Stimulated activated CD4-positive, alpha-beta T cell treated with anti-CD3 and anti-CD28 coated beads, Interleukin-15, amount 100 ng/mL, for 24 hours (primary cell): ENCODE measurements at regions not wholly inside any gene's neighbourhood (a gene's known extent, or its start where the extent isn't known, plus 50 kb on each side); places are given as distances from the start of the nearest gene placed in this dataset.

Experiments used
- DNase-seq: peaks from one replicate; pipeline ENCODE4 v3.0.0-alpha.2; 2020

GRCh38 chr17:79520167-79521165, 90.4 kb downstream of the RBFOX3 start:
- DNase-seq: no peak

DNA sequence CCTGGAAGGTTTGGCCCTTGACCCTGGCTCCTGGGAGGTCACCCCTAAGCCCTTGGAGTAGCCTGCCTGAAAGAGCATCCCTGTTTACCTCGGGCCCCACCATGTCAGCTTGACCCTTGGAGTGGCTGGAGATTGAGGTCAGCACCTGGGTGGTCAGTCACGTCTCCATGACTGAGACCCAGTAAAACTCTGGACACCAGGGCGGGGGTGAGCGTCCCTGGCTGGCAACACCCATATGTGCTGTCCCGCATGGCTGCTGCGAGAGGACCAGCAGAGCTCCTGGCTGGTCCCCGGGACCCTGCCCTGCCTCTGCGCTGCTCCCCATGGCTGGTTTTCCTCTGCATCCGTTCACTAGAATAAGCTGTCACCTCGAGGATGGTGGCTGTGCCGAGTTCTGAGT, 91.2 kb downstream of the RBFOX3 start:
- no peak for DNase-seq

DNA sequence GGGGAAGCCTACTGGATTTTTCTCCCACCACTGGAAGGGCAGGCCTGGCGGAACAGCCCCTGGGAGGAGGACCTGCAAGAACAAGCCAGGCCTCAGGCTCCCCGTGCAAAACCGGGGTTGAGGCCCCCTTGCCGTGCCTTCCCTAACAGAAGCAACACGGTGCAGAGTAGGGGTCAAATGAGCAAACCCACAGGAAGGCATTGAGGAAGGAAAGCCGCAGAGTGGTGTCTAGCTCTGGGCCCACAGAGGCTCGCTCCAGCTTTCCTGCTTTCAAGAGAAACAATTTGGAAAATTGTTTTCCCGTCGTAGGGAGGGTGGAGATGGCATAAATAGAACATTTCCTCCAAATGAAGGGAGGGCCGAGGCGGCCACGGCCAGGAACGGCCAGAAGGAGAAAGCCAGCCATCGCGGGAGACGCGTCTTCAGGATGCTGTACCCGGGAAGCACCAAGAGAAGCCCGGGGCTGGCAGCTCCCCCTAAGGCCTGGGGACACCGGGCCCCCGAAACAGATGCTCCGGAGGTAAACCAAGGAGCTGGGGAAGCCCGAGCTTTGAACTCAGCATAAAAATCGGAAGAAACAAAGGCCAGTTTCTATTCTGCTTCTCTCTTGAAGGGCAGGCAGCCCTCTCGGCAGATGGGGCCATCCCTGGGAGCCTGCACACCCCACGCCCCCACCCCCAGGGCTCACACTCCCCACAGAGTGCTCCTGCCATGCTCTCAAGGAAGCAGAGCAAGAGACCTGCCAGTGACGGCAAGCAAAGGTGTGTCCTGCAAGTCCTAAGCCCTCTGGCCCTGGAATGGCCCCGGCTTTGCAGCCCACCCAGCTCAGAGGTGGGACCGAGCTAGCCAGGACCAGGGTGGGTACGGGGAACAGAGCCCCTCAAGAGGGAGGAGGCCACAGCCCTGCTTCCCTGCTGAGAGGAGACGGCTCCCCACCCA, 92.0 kb downstream of the RBFOX3 start:
- DNase-seq: no peak

DNA sequence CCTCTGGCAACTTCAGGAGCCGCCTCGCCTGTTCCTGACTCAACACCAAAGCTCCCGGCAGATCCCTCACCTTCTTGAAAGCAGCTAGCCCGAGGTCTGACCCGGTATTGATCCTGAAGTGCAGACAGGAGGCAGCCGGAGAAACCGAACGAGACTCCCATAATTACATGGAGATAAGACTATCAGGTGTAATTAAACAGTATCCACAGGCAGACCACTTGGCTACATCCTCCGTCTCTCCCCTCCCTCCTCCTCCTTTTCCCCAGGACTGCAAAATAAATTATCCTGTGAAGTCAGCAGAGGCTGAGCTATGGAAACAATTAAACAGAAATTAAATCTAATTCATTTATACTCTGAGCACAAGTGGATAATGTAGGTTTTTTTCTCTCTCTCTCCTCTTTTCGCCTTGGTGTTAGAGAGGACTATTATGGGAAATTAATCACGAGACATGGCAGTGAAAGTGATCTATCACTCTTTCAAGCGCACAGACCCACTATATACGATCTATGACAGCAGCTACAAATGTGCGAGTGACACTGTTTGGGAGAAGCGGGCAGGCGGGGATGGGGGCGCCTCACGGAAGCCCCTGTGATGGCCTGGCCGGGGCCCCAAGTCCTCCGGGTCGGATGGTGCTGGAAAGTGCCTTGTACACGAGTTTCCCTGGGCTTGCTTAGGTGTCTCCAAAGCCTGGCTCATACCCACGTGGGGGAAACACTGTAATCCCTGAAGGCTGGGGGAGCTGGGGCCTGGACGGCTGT, 92.8 kb downstream of the RBFOX3 start:
- DNase-seq: no peak

- DNase-seq: no peak
Observed at GRCh38 chr17:79515646-79516571, 94.9 kb downstream of the RBFOX3 start.

- DNase-seq: no peak
Observed at GRCh38 chr17:79515110-79515509, 95.7 kb downstream of the RBFOX3 start.

- DNase-seq: no peak
Observed at GRCh38 chr17:79513820-79514535, 96.9 kb downstream of the RBFOX3 start.

DNA sequence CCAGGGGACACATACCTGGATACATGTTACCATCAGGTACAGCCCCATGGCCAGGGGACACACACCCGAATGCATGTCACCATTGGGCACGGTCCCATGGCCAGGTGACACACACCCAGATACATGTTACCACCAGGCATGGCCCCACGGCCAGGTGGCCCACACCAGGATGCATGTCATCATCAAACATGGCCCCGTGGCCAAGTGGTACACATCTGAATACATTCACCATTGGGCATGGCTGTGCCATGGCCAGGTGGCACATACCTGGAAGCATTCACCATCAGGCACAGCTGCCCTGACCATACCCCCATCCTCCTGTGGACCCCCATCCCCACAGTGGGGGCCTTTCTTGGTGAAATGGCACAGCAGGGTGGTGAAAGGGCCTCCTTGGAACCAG, 97.6 kb downstream of the RBFOX3 start:
- DNase-seq: no peak

GRCh38 chr17:79511471-79511870, 99.4 kb downstream of the RBFOX3 start:
- DNase-seq: no peak

GRCh38 chr17:79510071-79510470, 100.8 kb downstream of the RBFOX3 start:
- DNase-seq: no peak

- no peak for DNase-seq
Observed at GRCh38 chr17:79509490-79509889, 101.4 kb downstream of the RBFOX3 start.

DNA sequence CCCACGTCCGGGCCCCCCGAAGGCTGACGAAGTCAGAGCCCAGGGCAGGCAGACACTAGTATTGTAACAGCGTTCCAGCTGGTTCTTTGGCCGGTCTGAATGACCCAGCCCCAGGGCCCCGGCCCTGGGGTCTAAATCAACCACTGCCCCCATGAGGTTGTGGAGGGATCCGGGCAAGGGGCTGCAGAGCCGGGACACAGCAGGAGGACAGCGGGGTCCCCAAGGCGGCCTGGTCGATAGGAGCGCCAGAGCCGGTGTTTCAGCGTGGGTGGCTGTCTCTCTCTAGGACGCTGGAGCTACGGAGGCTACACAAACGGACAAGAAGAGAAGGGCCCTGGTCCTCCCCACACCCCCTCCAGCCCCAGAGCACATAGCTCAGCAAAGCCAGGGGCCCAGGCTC, 101.8 kb downstream of the RBFOX3 start:
- DNase-seq: no peak

- DNase-seq: no peak
Observed at GRCh38 chr17:79508291-79508716, 102.5 kb downstream of the RBFOX3 start.

GRCh38 chr17:79506955-79507354, 103.9 kb downstream of the RBFOX3 start:
- no peak for DNase-seq

DNA sequence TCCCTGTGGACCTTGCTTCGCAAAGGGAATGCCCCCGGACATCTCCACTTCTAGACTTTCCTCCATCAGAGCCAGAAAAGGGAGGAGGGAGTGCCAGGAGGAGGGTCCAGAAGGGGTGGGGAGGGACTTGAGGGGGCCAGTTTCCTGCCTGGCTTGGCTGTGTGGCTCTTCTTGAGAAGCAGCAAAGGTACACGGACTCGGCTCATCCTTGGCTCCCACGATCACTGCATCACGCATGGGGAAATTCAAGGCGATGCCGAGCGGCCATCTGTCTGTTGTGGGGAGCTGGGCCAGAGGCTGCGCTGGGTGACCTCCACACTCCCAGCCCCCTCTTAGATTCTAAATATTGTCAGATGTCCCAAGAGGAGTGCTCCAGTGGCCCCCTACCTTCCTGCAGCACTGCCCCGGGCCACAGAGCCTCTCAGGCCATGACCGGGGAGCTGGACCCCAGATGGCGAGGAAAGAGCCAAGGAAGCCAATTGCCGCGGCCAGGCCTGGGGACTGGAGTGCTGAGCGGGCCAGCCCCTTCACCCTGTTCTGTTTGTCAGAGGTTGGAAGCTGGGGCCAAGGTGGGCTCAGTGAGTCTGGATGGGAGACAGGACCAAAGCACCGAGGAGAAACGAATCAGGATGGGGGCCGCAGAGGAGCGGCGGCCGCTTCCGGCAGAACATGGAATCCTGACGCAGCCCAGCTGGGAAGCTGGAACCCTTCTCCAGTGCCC, 104.5 kb downstream of the RBFOX3 start:
- DNase-seq: no peak

- no peak for DNase-seq
Observed at GRCh38 chr17:79505199-79505598, 105.7 kb downstream of the RBFOX3 start.

DNA sequence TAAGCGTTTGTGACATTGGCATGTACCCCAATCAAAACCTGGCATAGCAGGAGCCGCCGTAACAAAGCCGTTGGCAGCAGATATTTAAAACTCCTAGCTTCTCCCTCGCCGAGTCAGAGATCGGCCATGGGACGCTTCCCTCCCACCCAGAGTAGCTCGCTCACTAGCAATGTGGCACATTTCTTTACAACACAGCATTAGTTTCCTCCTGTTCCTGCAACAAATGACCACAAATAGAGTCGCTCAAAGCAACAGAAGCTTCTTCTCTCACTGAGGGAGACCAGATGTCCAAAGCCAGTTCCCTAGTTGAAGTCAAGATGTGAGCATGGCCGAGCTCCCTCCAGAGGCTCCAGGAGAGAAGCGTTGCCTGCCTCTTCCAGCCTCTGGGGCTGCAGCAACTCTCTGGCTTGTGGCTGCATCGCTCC, 106.7 kb downstream of the RBFOX3 start:
- no peak for DNase-seq

GRCh38 chr17:79503126-79503839, 107.6 kb downstream of the RBFOX3 start:
- DNase-seq: no peak

GRCh38 chr17:79501910-79502309, 108.9 kb downstream of the RBFOX3 start:
- no peak for DNase-seq
